Calu3 (cell line): ENCODE measurements at regions not wholly inside any gene's neighbourhood (a gene's known extent, or its start where the extent isn't known, plus 50 kb on each side); places are given as distances from the start of the nearest gene placed in this dataset.

Experiments used
- BruUV-seq: library from RNA; stranded (reverse); fragments of 400-500 nt; replicated peaks from 2 replicates; lab custom pipeline; 2021; lab: Mats Ljungman, UMichigan
- CTCF ChIA-PET: fragments of 300-600 bp; sonication (Branson Sonifier 250); formaldehyde crosslinking; loops from one replicate; lab custom pipeline; 2022; ENCODE audit warnings: antibody characterized with exemption; lab: Charles Lee
- DNase-seq: peaks from one replicate; pipeline ENCODE4 v3.0.0; 2022
- H3K27ac Mint-ChIP-seq: one replicate; pipeline ENCODE4 v1.8.0; 2022; ENCODE audit warnings: mixed read lengths; ENCODE audit not compliant: unreplicated experiment
- H3K27me3 Mint-ChIP-seq: one replicate; pipeline ENCODE4 v1.8.0; 2022; ENCODE audit warnings: mixed read lengths; ENCODE audit not compliant: unreplicated experiment
- H3K36me3 Mint-ChIP-seq: one replicate; pipeline ENCODE4 v1.8.0; 2022; ENCODE audit warnings: mild to moderate bottlenecking, moderate library complexity, mixed read lengths; ENCODE audit not compliant: insufficient read depth, unreplicated experiment
- H3K4me1 Mint-ChIP-seq: one replicate; pipeline ENCODE4 v1.8.0; 2022; ENCODE audit warnings: mild to moderate bottlenecking, low read depth, mixed read lengths; ENCODE audit not compliant: unreplicated experiment
- H3K4me3 Mint-ChIP-seq: one replicate; pipeline ENCODE4 v1.8.0; 2022; ENCODE audit warnings: mild to moderate bottlenecking, low read depth, moderate library complexity, mixed read lengths; ENCODE audit not compliant: unreplicated experiment
- H3K9me3 Mint-ChIP-seq: one replicate; pipeline ENCODE4 v1.8.0; 2022; ENCODE audit warnings: low read depth, mixed read lengths; ENCODE audit not compliant: unreplicated experiment
- CTCF ChIP-seq: fragments of 200-600 bp; IDR thresholded peaks from one replicate; pipeline ENCODE4 v1.8.0; 2022; ENCODE audit warnings: antibody characterized with exemption; ENCODE audit not compliant: unreplicated experiment
- intact Hi-C: fragments of 100-400 bp; cut with micrococcal nuclease; formaldehyde crosslinking; loops from one replicate; pipeline ENCODE4 v1.10.0; 2022; ENCODE audit not compliant: unreplicated experiment

GRCh38 chr5:157917491-157917890 is 58.5 kb upstream of the CLINT1 start:
- peak overlapping the region; percentile 92 for H3K27ac Mint-ChIP-seq
- CTCF ChIA-PET, result no interaction called here
- H3K36me3 Mint-ChIP-seq, result peaks cover 22% of the 10 kb centered on the region
- TF ChIP-seq CTCF, result no peak
- peaks cover 76% of the 10 kb centered on the region for H3K4me1 Mint-ChIP-seq
- no TSS peak for BruUV-seq
- intact Hi-C loops, result no loop called here
- H3K27me3 Mint-ChIP-seq, result no peaks in the 10 kb centered on the region
- no peak for DNase-seq
- peak overlapping the region; percentile 60 for H3K4me3 Mint-ChIP-seq
- no peaks in the 10 kb centered on the region for H3K9me3 Mint-ChIP-seq

DNA sequence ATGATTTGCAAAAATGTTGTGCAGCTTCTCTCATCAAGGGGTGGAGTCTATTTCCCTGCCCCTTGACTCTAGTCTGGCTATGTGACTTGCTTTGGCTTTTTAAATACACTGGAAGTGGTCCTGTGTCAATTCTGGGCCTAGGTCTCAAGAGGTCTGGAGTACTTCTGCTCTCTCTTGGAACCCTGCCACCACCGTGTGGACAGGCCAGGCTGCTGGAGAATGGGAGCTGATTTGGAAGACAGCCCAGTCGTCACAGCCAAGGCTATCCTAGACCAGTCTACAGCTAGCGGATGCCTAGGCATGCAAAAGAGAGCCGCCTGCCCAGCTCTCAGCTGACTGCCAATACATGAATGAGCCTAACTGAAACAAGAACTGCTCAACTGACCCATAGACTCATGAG is 56.7 kb upstream of the CLINT1 start:
- CTCF ChIA-PET, result interaction anchor here (0.7 to 1.2 kb wide), 5 partner anchors 9 to 98 kb away, joined by 3 to 8 read pairs (median 5); no protein-coding TSS in a partner anchor

GRCh38 chr5:157914151-157914788 is 55.3 kb upstream of the CLINT1 start:
- Mint-ChIP-seq H3K27me3 (no peaks in the 10 kb centered on the region), H3K27ac (peak overlapping the region; percentile 88), H3K4me1 (peaks cover 71% of the 10 kb centered on the region), H3K36me3 (peaks cover 33% of the 10 kb centered on the region), H3K9me3 (no peaks in the 10 kb centered on the region), H3K4me3 (peak overlapping the region; percentile 3)
- CTCF ChIA-PET, result interaction anchor here (0.5 to 2.0 kb wide), 3 partner anchors 59 to 161 kb away, joined by 4 to 7 read pairs (median 5); no protein-coding TSS in a partner anchor
- no peak for DNase-seq
- BruUV-seq, result no TSS peak
- TF ChIP-seq CTCF, result no peak
- intact Hi-C loops, result no loop called here

More for the DNA sequence above, 56.7 kb upstream of the CLINT1 start:
- no peaks in the 10 kb centered on the region for H3K27me3 Mint-ChIP-seq
- BruUV-seq, result no TSS peak
- peaks cover 33% of the 10 kb centered on the region for H3K36me3 Mint-ChIP-seq
- peak overlapping the region; percentile 88 for H3K27ac Mint-ChIP-seq
- no peak for TF ChIP-seq CTCF
- intact Hi-C loops, result no loop called here
- H3K4me1 Mint-ChIP-seq, result peaks cover 85% of the 10 kb centered on the region
- DNase-seq, result peak; percentile 62
- H3K9me3 Mint-ChIP-seq, result no peaks in the 10 kb centered on the region
- H3K4me3 Mint-ChIP-seq, result no peak overlapping the region

- CTCF ChIA-PET, result interaction anchor here (0.6 to 2.0 kb wide), 2 partner anchors 58 to 60 kb away, joined by 4 to 7 read pairs; no protein-coding TSS in a partner anchor
- Mint-ChIP-seq H3K27ac (peak overlapping the region; percentile 88), H3K4me1 (peaks cover 64% of the 10 kb centered on the region), H3K9me3 (no peaks in the 10 kb centered on the region), H3K4me3 (no peak overlapping the region), H3K27me3 (no peaks in the 10 kb centered on the region), H3K36me3 (peaks cover 28% of the 10 kb centered on the region)
- no peak for TF ChIP-seq CTCF
- no TSS peak for BruUV-seq
- intact Hi-C loops, result loop anchor here (1.0 kb wide), 2 partner anchors 24 to 58 kb away; no protein-coding TSS in a partner anchor
- DNase-seq, result no peak
Measured at GRCh38 chr5:157913575-157913974, 54.6 kb upstream of the CLINT1 start.
